ENCODE measurements at regions not wholly inside any gene's neighbourhood (a gene's known extent, or its start where the extent isn't known, plus 50 kb on each side); places are given as distances from the start of the nearest gene placed in this dataset.

- TF ChIP-seq, protein P1, sequence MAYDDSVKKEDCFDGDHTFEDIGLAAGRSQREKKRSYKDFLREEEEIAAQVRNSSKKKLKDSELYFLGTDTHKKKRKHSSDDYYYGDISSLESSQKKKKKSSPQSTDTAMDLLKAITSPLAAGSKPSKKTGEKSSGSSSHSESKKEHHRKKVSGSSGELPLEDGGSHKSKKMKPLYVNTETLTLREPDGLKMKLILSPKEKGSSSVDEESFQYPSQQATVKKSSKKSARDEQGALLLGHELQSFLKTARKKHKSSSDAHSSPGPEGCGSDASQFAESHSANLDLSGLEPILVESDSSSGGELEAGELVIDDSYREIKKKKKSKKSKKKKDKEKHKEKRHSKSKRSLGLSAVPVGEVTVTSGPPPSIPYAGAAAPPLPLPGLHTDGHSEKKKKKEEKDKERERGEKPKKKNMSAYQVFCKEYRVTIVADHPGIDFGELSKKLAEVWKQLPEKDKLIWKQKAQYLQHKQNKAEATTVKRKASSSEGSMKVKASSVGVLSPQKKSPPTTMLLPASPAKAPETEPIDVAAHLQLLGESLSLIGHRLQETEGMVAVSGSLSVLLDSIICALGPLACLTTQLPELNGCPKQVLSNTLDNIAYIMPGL (CRISPR knock-in tag; IDR thresholded peaks at IDR 0.05): no peak
- TF ChIP-seq ZBTB21 (CRISPR knock-in tag; IDR thresholded peaks at IDR 0.05; ENCODE audit: borderline replicate concordance) (no peak), IRF2 (CRISPR knock-in tag; IDR thresholded peaks at IDR 0.05; ENCODE audit: borderline replicate concordance, low read depth) (no peak), ZNF512 (CRISPR knock-in tag; IDR thresholded peaks at IDR 0.05; ENCODE audit: borderline replicate concordance) (no peak), ZNF396 (CRISPR knock-in tag; IDR thresholded peaks at IDR 0.05; ENCODE audit: borderline replicate concordance) (no peak), ZNF416 (CRISPR knock-in tag; IDR thresholded peaks at IDR 0.05) (no peak), E2F4 (CRISPR knock-in tag; IDR thresholded peaks at IDR 0.05; ENCODE audit: borderline replicate concordance, low read depth) (no peak)
- TF ChIP-seq, protein P2, sequence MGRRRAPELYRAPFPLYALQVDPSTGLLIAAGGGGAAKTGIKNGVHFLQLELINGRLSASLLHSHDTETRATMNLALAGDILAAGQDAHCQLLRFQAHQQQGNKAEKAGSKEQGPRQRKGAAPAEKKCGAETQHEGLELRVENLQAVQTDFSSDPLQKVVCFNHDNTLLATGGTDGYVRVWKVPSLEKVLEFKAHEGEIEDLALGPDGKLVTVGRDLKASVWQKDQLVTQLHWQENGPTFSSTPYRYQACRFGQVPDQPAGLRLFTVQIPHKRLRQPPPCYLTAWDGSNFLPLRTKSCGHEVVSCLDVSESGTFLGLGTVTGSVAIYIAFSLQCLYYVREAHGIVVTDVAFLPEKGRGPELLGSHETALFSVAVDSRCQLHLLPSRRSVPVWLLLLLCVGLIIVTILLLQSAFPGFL (CRISPR knock-in tag; IDR thresholded peaks at IDR 0.05; ENCODE audit: borderline replicate concordance): no peak
Measured at GRCh38 chr15:66882251-66883020, 180.4 kb downstream of the SMAD6 start (continued).

GRCh38 chr15:66883284-66883911 lies 181.4 kb downstream of the SMAD6 start:
- peak; percentile 84 for ATAC-seq
- Mint-ChIP-seq H3K4me1 (peaks cover 20% of the 10 kb centered on the region), H3K4me3 (no peak overlapping the region), H3K9me3 (peaks cover 28% of the 10 kb centered on the region), H3K27me3 (ENCODE audit: low read depth) (no peaks in the 10 kb centered on the region; the same call in 1 of the 2 replicates), H3K36me3 (peaks cover 17% of the 10 kb centered on the region), H3K27ac (peak overlapping the region; percentile 84)
- ChIA-PET CTCF (interaction anchor here (0.6 to 1.4 kb wide), 11 partner anchors 13 to 94 kb away, joined by 3 to 7 read pairs (median 4); no protein-coding TSS in a partner anchor), POLR2A (interaction anchor here (0.7 kb wide), 1 partner anchor 865 kb away, joined by 3 read pairs; no protein-coding TSS in a partner anchor)
- peak; percentile 56 for DNase-seq (ENCODE audit: low spot score)
- TF ChIP-seq ZNF263 (CRISPR knock-in tag; IDR thresholded peaks at IDR 0.05; ENCODE audit: low read depth): no peak
- peak; percentile 55; the same call in 1 of the 2 replicates for TF ChIP-seq NFE2L1 (CRISPR knock-in tag; IDR thresholded peaks at IDR 0.05)

DNA sequence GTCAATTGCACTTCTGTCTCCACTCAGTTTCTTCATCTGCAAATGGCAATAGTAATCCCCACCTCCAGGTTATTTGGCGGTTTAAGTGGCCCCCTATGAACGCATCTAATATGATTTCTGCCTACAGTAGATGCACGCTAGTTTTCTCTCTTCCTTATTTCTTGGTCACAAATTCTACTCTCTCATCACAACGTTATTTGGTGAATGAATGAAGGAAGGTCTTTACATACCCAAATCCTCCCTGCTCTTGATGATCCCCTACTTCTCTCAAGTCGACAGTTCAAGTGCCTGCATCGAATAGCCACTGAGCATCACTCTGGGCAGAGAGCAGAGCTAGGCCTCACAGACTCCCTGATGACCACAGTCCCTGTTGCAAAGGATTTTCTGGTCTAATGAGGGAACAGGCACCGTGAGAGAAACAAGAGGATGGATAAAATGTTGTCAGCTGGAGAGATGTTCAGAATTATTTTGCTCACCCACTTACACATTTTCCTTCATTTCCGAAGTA lies 181.2 kb upstream of the SMAD3 start:
- ATAC-seq (no peak), DNase-seq (ENCODE audit: low spot score) (no peak)
- H3K27ac Mint-ChIP-seq: peak overlapping the region; percentile 84; the same call in 1 of the 2 replicates
- ChIA-PET CTCF (interaction anchor here (0.6 to 1.4 kb wide), 7 partner anchors 19 to 95 kb away, joined by 3 to 7 read pairs (median 4); no protein-coding TSS in a partner anchor), POLR2A (no interaction called here)
- H3K27me3 Mint-ChIP-seq (ENCODE audit: low read depth): no peaks in the 10 kb centered on the region; the same call in 1 of the 2 replicates
- H3K9me3 Mint-ChIP-seq: peaks cover 36% of the 10 kb centered on the region
- H3K36me3 Mint-ChIP-seq: peaks cover 22% of the 10 kb centered on the region
- H3K4me3 Mint-ChIP-seq: no peak overlapping the region
- H3K4me1 Mint-ChIP-seq: peaks cover 20% of the 10 kb centered on the region
- TF ChIP-seq ZBTB21 (CRISPR knock-in tag; IDR thresholded peaks at IDR 0.05; ENCODE audit: borderline replicate concordance) (no peak), ZMAT4 (CRISPR knock-in tag; IDR thresholded peaks at IDR 0.05) (no peak), NFE2L1 (CRISPR knock-in tag; IDR thresholded peaks at IDR 0.05) (no peak), TCF7 (CRISPR knock-in tag; IDR thresholded peaks at IDR 0.05; ENCODE audit: low read depth) (no peak), FOXP1 (CRISPR knock-in tag; IDR thresholded peaks at IDR 0.05; ENCODE audit: borderline replicate concordance) (no peak), TP53 (CRISPR knock-in tag; IDR thresholded peaks at IDR 0.05) (no peak), ETV6 (CRISPR knock-in tag; IDR thresholded peaks at IDR 0.05) (no peak), GTF2I (CRISPR knock-in tag; conservative IDR thresholded peaks at IDR 0.05) (no peak), ATF3 (CRISPR knock-in tag; conservative IDR thresholded peaks at IDR 0.05) (no peak)
- TF ChIP-seq, protein P3, sequence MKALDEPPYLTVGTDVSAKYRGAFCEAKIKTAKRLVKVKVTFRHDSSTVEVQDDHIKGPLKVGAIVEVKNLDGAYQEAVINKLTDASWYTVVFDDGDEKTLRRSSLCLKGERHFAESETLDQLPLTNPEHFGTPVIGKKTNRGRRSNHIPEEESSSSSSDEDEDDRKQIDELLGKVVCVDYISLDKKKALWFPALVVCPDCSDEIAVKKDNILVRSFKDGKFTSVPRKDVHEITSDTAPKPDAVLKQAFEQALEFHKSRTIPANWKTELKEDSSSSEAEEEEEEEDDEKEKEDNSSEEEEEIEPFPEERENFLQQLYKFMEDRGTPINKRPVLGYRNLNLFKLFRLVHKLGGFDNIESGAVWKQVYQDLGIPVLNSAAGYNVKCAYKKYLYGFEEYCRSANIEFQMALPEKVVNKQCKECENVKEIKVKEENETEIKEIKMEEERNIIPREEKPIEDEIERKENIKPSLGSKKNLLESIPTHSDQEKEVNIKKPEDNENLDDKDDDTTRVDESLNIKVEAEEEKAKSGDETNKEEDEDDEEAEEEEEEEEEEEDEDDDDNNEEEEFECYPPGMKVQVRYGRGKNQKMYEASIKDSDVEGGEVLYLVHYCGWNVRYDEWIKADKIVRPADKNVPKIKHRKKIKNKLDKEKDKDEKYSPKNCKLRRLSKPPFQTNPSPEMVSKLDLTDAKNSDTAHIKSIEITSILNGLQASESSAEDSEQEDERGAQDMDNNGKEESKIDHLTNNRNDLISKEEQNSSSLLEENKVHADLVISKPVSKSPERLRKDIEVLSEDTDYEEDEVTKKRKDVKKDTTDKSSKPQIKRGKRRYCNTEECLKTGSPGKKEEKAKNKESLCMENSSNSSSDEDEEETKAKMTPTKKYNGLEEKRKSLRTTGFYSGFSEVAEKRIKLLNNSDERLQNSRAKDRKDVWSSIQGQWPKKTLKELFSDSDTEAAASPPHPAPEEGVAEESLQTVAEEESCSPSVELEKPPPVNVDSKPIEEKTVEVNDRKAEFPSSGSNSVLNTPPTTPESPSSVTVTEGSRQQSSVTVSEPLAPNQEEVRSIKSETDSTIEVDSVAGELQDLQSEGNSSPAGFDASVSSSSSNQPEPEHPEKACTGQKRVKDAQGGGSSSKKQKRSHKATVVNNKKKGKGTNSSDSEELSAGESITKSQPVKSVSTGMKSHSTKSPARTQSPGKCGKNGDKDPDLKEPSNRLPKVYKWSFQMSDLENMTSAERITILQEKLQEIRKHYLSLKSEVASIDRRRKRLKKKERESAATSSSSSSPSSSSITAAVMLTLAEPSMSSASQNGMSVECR (CRISPR knock-in tag; IDR thresholded peaks at IDR 0.05; ENCODE audit: borderline replicate concordance): no peak
